H1 (cell line): ENCODE measurements at regions not wholly inside any gene's neighbourhood (a gene's known extent, or its start where the extent isn't known, plus 50 kb on each side); places are given as distances from the start of the nearest gene placed in this dataset.

ENCODE experiments used
- CTCF ChIA-PET: fragments of 300-600 bp; sonication (Branson Sonifier 250); formaldehyde crosslinking; loops from one replicate; lab custom pipeline; 2021; ENCODE audit not compliant: partially characterized antibody; lab: Charles Lee
- POLR2A ChIA-PET: fragments of 300-600 bp; sonication (Branson Sonifier 250); formaldehyde crosslinking; loops from one replicate; lab custom pipeline; 2021; ENCODE audit warnings: inconsistent platforms; ENCODE audit not compliant: partially characterized antibody; lab: Charles Lee
- DNase-seq, 2 experiments: peaks; one replicate each; pipeline versions ENCODE4 v3.0.0 to v3.0.0-alpha.2; 2010 to 2022; ENCODE audit warnings: low spot score in 2 of 2, low read depth in 1 of 2, mixed read lengths in 1 of 2
- FAIRE-seq: peaks from 2 replicates; lab custom pipeline; 2011; peaks lifted over from hg19 to GRCh38; lab: Jason Lieb, UNC
- H2AFZ ChIP-seq: 2 replicates; pipeline ENCODE4 v1.8.1; 2012; ENCODE audit warnings: low read length, inconsistent platforms
- H2AK5ac ChIP-seq: 2 replicates; pipeline ENCODE4 v1.6.1; 2013; ENCODE audit warnings: low read depth, low read length
- H2BK120ac ChIP-seq: replicated peaks from 2 replicates; pipeline ENCODE3; 2013; ENCODE audit warnings: low read depth, low read length, inconsistent platforms
- H2BK12ac ChIP-seq: 2 replicates; pipeline ENCODE4 v1.6.1; 2013; ENCODE audit warnings: low read depth, low read length
- H2BK15ac ChIP-seq: 2 replicates; pipeline ENCODE4 v1.6.1; 2013; ENCODE audit warnings: low read length
- H2BK20ac ChIP-seq: 2 replicates; pipeline ENCODE4 v1.6.1; 2013; ENCODE audit warnings: low read length
- H2BK5ac ChIP-seq: 2 replicates; pipeline ENCODE4 v1.6.1; 2013; ENCODE audit warnings: low read depth, low read length
- H3K14ac ChIP-seq: 2 replicates; pipeline ENCODE4 v1.6.1; 2013; ENCODE audit warnings: inconsistent platforms; ENCODE audit not compliant: insufficient read length
- H3K18ac ChIP-seq: 2 replicates; pipeline ENCODE4 v1.6.1; 2013; ENCODE audit warnings: low read length; ENCODE audit errors: extremely low read depth
- H3K23ac ChIP-seq: 2 replicates; pipeline ENCODE4 v1.6.1; 2013; ENCODE audit warnings: inconsistent platforms; ENCODE audit not compliant: insufficient read length
- H3K23me2 ChIP-seq: 2 replicates; pipeline ENCODE4 v1.6.1; 2013; ENCODE audit warnings: low read depth, low read length
- H3K27ac ChIP-seq: 2 replicates; pipeline ENCODE4 v1.6.1; 2011; ENCODE audit warnings: low read depth, low read length, inconsistent platforms
- H3K27me3 ChIP-seq, 4 experiments: replicated peaks in 1 of 4; 1 replicate in 1 of 4; 2 replicates in 3 of 4; pipeline versions ENCODE4 v1.6.1 to v1.8.1; 2011 to 2013; ENCODE audit warnings: low read length in 3 of 4, mild to moderate bottlenecking in 3 of 4, inconsistent platforms in 2 of 4, mixed read lengths in 2 of 4, moderate library complexity in 1 of 4; ENCODE audit not compliant: control insufficient read depth in 3 of 4, insufficient read depth in 3 of 4; ENCODE audit errors: extremely low read depth in 1 of 4
- H3K36me3 ChIP-seq, 4 experiments: 2 replicates each; pipeline versions ENCODE4 v1.6.1 to v1.8.1; 2011 to 2013; ENCODE audit warnings: mild to moderate bottlenecking in 4 of 4, low read length in 3 of 4, moderate library complexity in 2 of 4, control low read depth in 1 of 4, inconsistent platforms in 1 of 4; ENCODE audit not compliant: insufficient read depth in 4 of 4, control insufficient read depth in 2 of 4
- H3K4ac ChIP-seq: replicated peaks from 2 replicates; pipeline ENCODE3; 2013; ENCODE audit warnings: low read length, low read depth, mixed read lengths, inconsistent platforms; ENCODE audit not compliant: insufficient read length
- H3K4me1 ChIP-seq, 4 experiments: replicated peaks in 1 of 4; 1 replicate in 1 of 4; 2 replicates in 3 of 4; pipeline versions ENCODE4 v1.6.1 to v1.8.1; 2011 to 2013; ENCODE audit warnings: low read length in 3 of 4, inconsistent platforms in 2 of 4, mixed read lengths in 1 of 4; ENCODE audit not compliant: insufficient read depth in 4 of 4, control insufficient read depth in 3 of 4
- H3K4me2 ChIP-seq, 2 experiments: 2 replicates each; pipeline versions ENCODE4 v1.6.1 to v1.8.1; 2011 to 2013; ENCODE audit warnings: low read depth in 2 of 2, low read length in 2 of 2, control low read depth in 1 of 2, inconsistent platforms in 1 of 2, mild to moderate bottlenecking in 1 of 2; ENCODE audit not compliant: insufficient read depth in 1 of 2
- H3K4me3 ChIP-seq, 4 experiments: fragments of 200-600, 300-600 bp in 1 of 4; sonication (generic), shearing (Covaris generic), sonication (Bioruptor Twin) in 1 of 4; 2 replicates each; pipeline versions ENCODE4 v1.5.1 to v1.8.1; 2011 to 2016; ENCODE audit warnings: low read length in 4 of 4, low read depth in 3 of 4, control low read depth in 2 of 4, inconsistent platforms in 2 of 4, mild to moderate bottlenecking in 2 of 4, mixed read lengths in 1 of 4, moderate library complexity in 1 of 4; ENCODE audit not compliant: insufficient read depth in 2 of 4; ENCODE audit errors: extremely low read depth in 1 of 4
- H3K56ac ChIP-seq: replicated peaks from 2 replicates; pipeline ENCODE3; 2013; ENCODE audit warnings: low read depth, mild to moderate bottlenecking, mixed read lengths, low read length, inconsistent platforms; ENCODE audit not compliant: insufficient read length
- H3K79me1 ChIP-seq: 2 replicates; pipeline ENCODE4 v1.6.1; 2013; ENCODE audit warnings: low read depth, low read length, control low read depth
- H3K79me2 ChIP-seq, 2 experiments: 2 replicates each; pipeline versions ENCODE4 v1.6.1 to v1.8.1; 2012 to 2013; ENCODE audit warnings: low read length in 2 of 2, mild to moderate bottlenecking in 2 of 2, inconsistent platforms in 1 of 2; ENCODE audit not compliant: insufficient read depth in 2 of 2, control insufficient read depth in 1 of 2
- H3K9ac ChIP-seq, 4 experiments: replicated peaks in 1 of 4; 1 replicate in 1 of 4; 2 replicates in 3 of 4; pipeline versions ENCODE4 v1.6.1 to v1.8.1; 2011 to 2013; ENCODE audit warnings: low read depth in 3 of 4, low read length in 3 of 4, control low read depth in 2 of 4, mild to moderate bottlenecking in 2 of 4, moderate library complexity in 2 of 4, inconsistent platforms in 1 of 4; ENCODE audit errors: extremely low read depth in 1 of 4
- H3K9me3 ChIP-seq, 2 experiments: 2 replicates each; pipeline versions ENCODE4 v1.6.1 to v1.8.1; 2012 to 2013; ENCODE audit warnings: mild to moderate bottlenecking in 2 of 2, moderate library complexity in 2 of 2, control low read depth in 1 of 2, inconsistent platforms in 1 of 2, low read depth in 1 of 2, low read length in 1 of 2, mixed read lengths in 1 of 2; ENCODE audit not compliant: insufficient read depth in 2 of 2
- H4K20me1 ChIP-seq, 2 experiments: replicated peaks in 1 of 2; 2 replicates each; pipeline versions ENCODE3 to v1.8.1; 2011 to 2013; ENCODE audit warnings: inconsistent platforms in 2 of 2, low read length in 2 of 2, mild to moderate bottlenecking in 1 of 2; ENCODE audit not compliant: insufficient read depth in 2 of 2, control insufficient read depth in 1 of 2
- H4K5ac ChIP-seq: 2 replicates; pipeline ENCODE4 v1.6.1; 2013; ENCODE audit warnings: low read length, low read depth, mixed read lengths, inconsistent platforms; ENCODE audit not compliant: insufficient read length
- H4K8ac ChIP-seq: 2 replicates; pipeline ENCODE4 v1.8.0; 2013; ENCODE audit warnings: mild to moderate bottlenecking, moderate library complexity, low read length, inconsistent platforms; ENCODE audit not compliant: insufficient read depth; ENCODE audit errors: extremely low read depth
- H4K91ac ChIP-seq: replicated peaks from 2 replicates; pipeline ENCODE3; 2013; ENCODE audit warnings: low read length, mixed read lengths, inconsistent platforms; ENCODE audit not compliant: insufficient read length
- ATF2 ChIP-seq: IDR thresholded peaks from 2 replicates; pipeline ENCODE4 v1.6.1; 2012; ENCODE audit warnings: low read length, inconsistent platforms
- CTCF ChIP-seq, 3 experiments: IDR thresholded peaks; 1 replicate in 2 of 3; 2 replicates in 1 of 3; pipeline versions ENCODE4 v1.5.1 to v1.6.1; 2011; ENCODE audit warnings: low read length in 3 of 3, mild to moderate bottlenecking in 3 of 3, inconsistent platforms in 2 of 3, low read depth in 1 of 3, moderate library complexity in 1 of 3; ENCODE audit not compliant: insufficient read depth in 1 of 3; ENCODE audit errors: control extremely low read depth in 1 of 3
- GABPA ChIP-seq: IDR thresholded peaks from 2 replicates; pipeline ENCODE4 v1.6.1; 2011; ENCODE audit warnings: mild to moderate bottlenecking, low read length, moderate library complexity, borderline replicate concordance; ENCODE audit not compliant: insufficient read depth
- HDAC6 ChIP-seq: IDR thresholded peaks from one replicate; pipeline ENCODE4 v1.7.1; 2012; ENCODE audit warnings: low read depth, mild to moderate bottlenecking, inconsistent platforms, low read length, moderate library complexity
- ZNF274 ChIP-seq: IDR thresholded peaks from 2 replicates; pipeline ENCODE4 v1.7.0; 2012; ENCODE audit warnings: low read length, borderline replicate concordance; ENCODE audit errors: extremely low read depth
- TF ChIP-seq, protein P1 (sequence below): IDR thresholded peaks from 2 replicates; pipeline ENCODE4 v1.6.1; 2012; ENCODE audit warnings: inconsistent platforms

DNA sequence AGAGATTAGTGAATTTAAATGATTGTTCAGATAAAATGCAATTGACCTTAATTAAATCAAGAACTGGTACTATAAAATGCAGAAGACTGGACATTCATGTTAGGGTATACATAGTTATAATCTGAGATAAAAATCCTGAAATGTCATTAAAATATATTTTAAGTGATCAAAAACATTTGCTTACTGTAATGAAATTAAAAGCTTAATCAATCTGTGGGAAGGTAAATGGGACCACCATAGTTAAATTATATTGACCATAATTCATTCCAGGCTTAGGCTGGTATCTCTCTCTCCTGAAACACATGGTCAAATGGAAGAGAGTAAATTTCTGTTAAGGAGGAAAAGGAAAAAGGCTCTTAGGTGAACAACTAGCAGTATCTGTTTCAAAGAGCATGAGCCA, 474.4 kb downstream of the C4orf33 start:
- H4K5ac ChIP-seq: no peak overlapping the region
- no peak for DNase-seq
- CTCF ChIA-PET: no interaction called here

More for the DNA sequence above, 474.4 kb downstream of the C4orf33 start:
- Histone ChIP-seq H3K9me3 (no peaks in the 10 kb centered on the region), H3K4me3 (no peak overlapping the region), H4K20me1 (no peaks in the 10 kb centered on the region), H3K79me2 (no peaks in the 10 kb centered on the region), H3K23ac (no peak overlapping the region), H3K79me1 (no peaks in the 10 kb centered on the region), H2AFZ (no peak overlapping the region), H2AK5ac (no peak overlapping the region), H2BK120ac (no peak overlapping the region), H4K91ac (no peak overlapping the region), H2BK5ac (no peak overlapping the region), H3K4me2 (no peak overlapping the region), H3K27ac (no peak overlapping the region), H4K8ac (no peak overlapping the region), H3K4ac (no peak overlapping the region), H3K56ac (no peak overlapping the region), H3K14ac (no peak overlapping the region), H2BK15ac (no peak overlapping the region), H3K18ac (no peak overlapping the region), H2BK12ac (no peak overlapping the region), H3K36me3 (no peaks in the 10 kb centered on the region), H3K9ac (no peak overlapping the region), H3K23me2 (no peaks in the 10 kb centered on the region), H3K27me3 (no peaks in the 10 kb centered on the region), H2BK20ac (no peak overlapping the region), H3K4me1 (peaks cover 0 to 2% (median 0%) of the 10 kb centered on the region in 4 experiments; a peak in 1 of 7 replicates)
- POLR2A ChIA-PET: no interaction called here
- no peak for FAIRE-seq
- TF ChIP-seq, protein P1, sequence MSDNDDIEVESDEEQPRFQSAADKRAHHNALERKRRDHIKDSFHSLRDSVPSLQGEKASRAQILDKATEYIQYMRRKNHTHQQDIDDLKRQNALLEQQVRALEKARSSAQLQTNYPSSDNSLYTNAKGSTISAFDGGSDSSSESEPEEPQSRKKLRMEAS: no peak
- TF ChIP-seq ATF2 (no peak), ZNF274 (no peak), CTCF (IDR thresholded peaks at IDR 0.05; ENCODE audit: control extremely low read depth in 1 of 3, insufficient read depth in 1 of 3, low read depth in 1 of 3, low read length in 3 of 3) (no peak), GABPA (no peak), HDAC6 (no peak)
